ENCODE measurements at regions not wholly inside any gene's neighbourhood (a gene's known extent, or its start where the extent isn't known, plus 50 kb on each side); places are given as distances from the start of the nearest gene placed in this dataset.

- no peak for TF ChIP-seq CEBPB (IDR thresholded peaks at IDR 0.05; ENCODE audit: low read depth, low read length)
Measured at GRCh38 chr9:108217431-108218349, 638.1 kb downstream of the ACTL7B start (continued).

GRCh38 chr9:108213511-108213910 lies 642.3 kb downstream of the ACTL7B start:
- Histone ChIP-seq H4K8ac (ENCODE audit: low read depth in 2 of 2, low read length in 2 of 2) (no peak overlapping the region), H2BK120ac (ENCODE audit: low read depth, low read length) (no peak overlapping the region), H3K79me1 (ENCODE audit: low read depth in 1 of 2, low read length in 2 of 2) (no peaks in the 10 kb centered on the region), H3K4ac (ENCODE audit: low read depth, low read length) (no peak overlapping the region), H3K56ac (ENCODE audit: extremely low read depth, insufficient read depth, low read length) (no peak overlapping the region), H2AFZ (replicated peaks; ENCODE audit: low read length, poor library complexity) (no peak overlapping the region), H3K9me3 (ENCODE audit: control insufficient read depth, insufficient read depth, low read length) (no peaks in the 10 kb centered on the region), H3K14ac (replicated peaks; ENCODE audit: low read depth, low read length) (no peak overlapping the region), H2AK5ac (ENCODE audit: low read depth, low read length) (no peak overlapping the region), H3K27ac (ENCODE audit: insufficient read depth, low read length) (no peak overlapping the region), H3K4me1 (ENCODE audit: control insufficient read depth, insufficient read depth, low read length) (no peaks in the 10 kb centered on the region), H2BK15ac (ENCODE audit: low read depth, low read length) (no peak overlapping the region), H3K36me3 (ENCODE audit: control insufficient read depth, insufficient read depth, low read length) (no peaks in the 10 kb centered on the region), H3K4me3 (ENCODE audit: insufficient read depth, low read depth, low read length) (no peak overlapping the region), H3K23ac (ENCODE audit: low read depth, low read length) (no peak overlapping the region), H2AK9ac (replicated peaks; ENCODE audit: low read depth, low read length, poor library complexity) (no peak overlapping the region), H4K5ac (ENCODE audit: low read depth, low read length) (no peak overlapping the region), H3K9ac (ENCODE audit: low read depth, low read length) (no peak overlapping the region), H3K27me3 (ENCODE audit: control insufficient read depth, insufficient read depth, low read length) (no peaks in the 10 kb centered on the region; the same call in 1 of the 2 replicates), H2BK20ac (ENCODE audit: low read depth, low read length) (no peak overlapping the region), H2BK5ac (ENCODE audit: low read depth, low read length, poor library complexity, severe bottlenecking) (no peak overlapping the region), H3K9me1 (ENCODE audit: insufficient read depth, low read length) (no peaks in the 10 kb centered on the region), H3K4me2 (ENCODE audit: low read depth, low read length) (no peak overlapping the region), H4K20me1 (ENCODE audit: insufficient read depth, low read length) (no peaks in the 10 kb centered on the region), H3K18ac (ENCODE audit: low read depth, low read length) (no peak overlapping the region), H4K91ac (ENCODE audit: insufficient read depth, low read depth, low read length) (no peak overlapping the region)
- TF ChIP-seq MAZ (IDR thresholded peaks at IDR 0.05; ENCODE audit: borderline replicate concordance, low read depth, low read length) (no peak), RCOR1 (IDR thresholded peaks at IDR 0.05; ENCODE audit: insufficient replicate concordance, low read length) (no peak), MXI1 (IDR thresholded peaks at IDR 0.05; ENCODE audit: borderline replicate concordance, low read depth, low read length) (no peak), MAFK (IDR thresholded peaks at IDR 0.05; ENCODE audit: low read depth, low read length) (no peak), USF2 (IDR thresholded peaks at IDR 0.05; ENCODE audit: low read depth, low read length) (no peak), CEBPB (IDR thresholded peaks at IDR 0.05; ENCODE audit: low read depth, low read length) (no peak), POLR2A (IDR thresholded peaks at IDR 0.05; ENCODE audit: low read depth, low read length) (no peak), CHD1 (IDR thresholded peaks at IDR 0.05; ENCODE audit: low read depth, low read length) (no peak), FOS (IDR thresholded peaks at IDR 0.05; ENCODE audit: low read depth, low read length) (no peak), RAD21 (IDR thresholded peaks at IDR 0.05; ENCODE audit: low read length) (no peak), RFX5 (IDR thresholded peaks at IDR 0.05; ENCODE audit: low read depth, low read length) (no peak)
- dilution Hi-C loops (cut with HindIII; ENCODE audit: low sequenced_read_pairs, unreplicated experiment) = no loop called here
- no TSS peak for BruUV-seq (replicated peaks)
- intact Hi-C loops (cut with micrococcal nuclease) = no loop called here
- in situ Hi-C loops (cut with MboI; ENCODE audit: low sequenced_read_pairs) = no loop called here
- no peak for DNase-seq
- CTCF ChIA-PET = no interaction called here
- WGBS, 2 experiments (ENCODE audit: extremely low coverage in 2 of 2, insufficient read length in 1 of 2) = 20% methylated on average over 1 of the region's 2 CpGs; no CpG with 5 or more reads in 1 of the 2 experiments
- POLR2A ChIA-PET (ENCODE audit: unreplicated experiment) = no interaction called here
- ATAC-seq (ENCODE audit: low read depth) = no peak
